Non-pigmented ciliary epithelial cell (primary cell): ENCODE measurements at regions not wholly inside any gene's neighbourhood (a gene's known extent, or its start where the extent isn't known, plus 50 kb on each side); places are given as distances from the start of the nearest gene placed in this dataset.
A peak's percentile ranks its signal among the peaks of the same experiment; 100 is the strongest.
"Not testable (repeated sequence)": the region's sequence is repeated elsewhere in the genome, so short reads cannot be mapped to it uniquely, and the experiment has no call there.

Experiments
- DNase-seq: peaks from one replicate; pipeline ENCODE4 v3.0.0-alpha.2; 2010; ENCODE audit warnings: low read depth

GRCh38 chr1:111063595-111063994 lies 76.3 kb downstream of the DRAM2 start:
- DNase-seq = no peak

GRCh38 chr1:111062624-111063023 lies 77.3 kb downstream of the DRAM2 start:
- DNase-seq = no peak

- no peak for DNase-seq
Measured at GRCh38 chr1:111062081-111062480, 77.8 kb downstream of the DRAM2 start.

- DNase-seq = no peak
Measured at GRCh38 chr1:111054656-111055055, 85.2 kb downstream of the DRAM2 start.

- DNase-seq = no peak
Measured at GRCh38 chr1:111052246-111052645, 87.6 kb downstream of the DRAM2 start.

- not testable (repeated sequence) for DNase-seq
Measured at GRCh38 chr1:111048253-111048652, 84.5 kb upstream of the LRIF1 start.

GRCh38 chr1:111045033-111045722 lies 81.5 kb upstream of the LRIF1 start:
- no peak for DNase-seq

GRCh38 chr1:111032295-111032897 lies 68.7 kb upstream of the LRIF1 start:
- peak; percentile 2 for DNase-seq

GRCh38 chr1:111030590-111030989 lies 66.9 kb upstream of the LRIF1 start:
- peak; percentile 15 for DNase-seq

GRCh38 chr1:111025109-111025508 lies 61.4 kb upstream of the LRIF1 start:
- no peak for DNase-seq

- no peak for DNase-seq
Measured at GRCh38 chr1:111015222-111015621, 51.5 kb upstream of the LRIF1 start.
